AG04449 (cell line): ENCODE measurements at regions not wholly inside any gene's neighbourhood (a gene's known extent, or its start where the extent isn't known, plus 50 kb on each side); places are given as distances from the start of the nearest gene placed in this dataset.

Experiments
- CTCF ChIA-PET: fragments of 350-600 bp; formaldehyde crosslinking; extraction: SDS; loops from one replicate; lab custom pipeline; 2021; ENCODE audit warnings: antibody characterized with exemption; lab: Yijun Ruan, JAX
- POLR2A ChIA-PET: fragments of 400-600, 350-600 bp; formaldehyde crosslinking; extraction: SDS; loops from one replicate; lab custom pipeline; 2020; ENCODE audit warnings: antibody characterized with exemption, inconsistent platforms; lab: Yijun Ruan, JAX
- DNase-seq: peaks from one replicate; pipeline ENCODE4 v3.0.0-alpha.2; 2010; ENCODE audit warnings: low read depth, low spot score
- H3K4me3 ChIP-seq: 2 replicates; pipeline ENCODE4 v1.5.1; 2011; ENCODE audit warnings: low read depth, mild to moderate bottlenecking, control low read depth, low read length
- TF ChIP-seq, protein P1 (sequence below): IDR thresholded peaks from one replicate; pipeline ENCODE4 v1.5.1; 2011; ENCODE audit warnings: mild to moderate bottlenecking, moderate library complexity, low read length, control low read depth, inconsistent platforms; ENCODE audit not compliant: insufficient read depth; ENCODE audit errors: missing control alignments

DNA sequence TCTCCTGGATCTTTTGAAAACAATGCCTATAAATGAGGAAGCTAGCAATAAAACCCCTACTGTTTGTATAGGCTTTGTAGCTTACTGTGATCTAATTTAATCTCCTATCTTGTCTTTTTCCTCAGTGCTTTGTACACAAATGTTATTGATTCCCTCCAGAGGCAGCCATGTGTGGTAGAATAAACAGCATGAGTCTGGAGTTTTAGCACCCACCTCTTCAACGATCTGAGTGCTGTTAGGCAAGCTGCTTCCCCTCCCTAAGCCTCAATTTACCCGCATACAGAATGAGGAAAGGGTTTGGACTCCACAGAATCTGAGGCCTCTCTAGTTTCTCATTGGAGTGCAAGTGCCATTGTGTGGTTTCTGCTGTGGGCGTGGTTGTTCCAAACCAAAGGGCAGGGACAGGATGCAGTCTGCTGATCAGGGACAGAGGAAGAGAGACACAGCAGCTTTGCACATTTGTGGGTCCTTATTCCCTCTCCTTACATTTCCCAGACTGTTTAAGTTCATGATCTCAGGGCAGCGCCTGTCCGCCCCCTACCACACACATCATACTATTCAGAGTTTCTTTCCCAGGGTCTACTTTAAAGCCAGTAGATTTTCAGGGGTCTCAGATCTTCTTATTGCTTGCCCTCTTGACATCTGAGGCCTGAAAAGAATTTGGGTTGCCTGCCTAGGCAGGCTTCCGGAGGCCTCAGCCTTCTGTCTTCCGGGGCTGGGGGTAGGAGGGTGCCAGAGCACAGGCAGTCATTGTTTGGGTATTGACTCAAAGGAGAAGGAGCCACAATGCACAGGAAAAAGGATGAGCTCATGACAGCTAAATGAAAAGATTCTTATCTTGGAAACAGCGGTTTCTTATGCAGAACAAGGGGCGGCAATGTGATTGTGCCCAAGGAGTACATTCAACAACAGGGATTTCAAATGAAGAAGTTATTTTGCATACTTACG, 114.9 kb upstream of the TEX13D start:
- no peak for DNase-seq
- POLR2A ChIA-PET = no interaction called here
- H3K4me3 ChIP-seq = no peak overlapping the region
- CTCF ChIA-PET = no interaction called here
- TF ChIP-seq, protein P1, sequence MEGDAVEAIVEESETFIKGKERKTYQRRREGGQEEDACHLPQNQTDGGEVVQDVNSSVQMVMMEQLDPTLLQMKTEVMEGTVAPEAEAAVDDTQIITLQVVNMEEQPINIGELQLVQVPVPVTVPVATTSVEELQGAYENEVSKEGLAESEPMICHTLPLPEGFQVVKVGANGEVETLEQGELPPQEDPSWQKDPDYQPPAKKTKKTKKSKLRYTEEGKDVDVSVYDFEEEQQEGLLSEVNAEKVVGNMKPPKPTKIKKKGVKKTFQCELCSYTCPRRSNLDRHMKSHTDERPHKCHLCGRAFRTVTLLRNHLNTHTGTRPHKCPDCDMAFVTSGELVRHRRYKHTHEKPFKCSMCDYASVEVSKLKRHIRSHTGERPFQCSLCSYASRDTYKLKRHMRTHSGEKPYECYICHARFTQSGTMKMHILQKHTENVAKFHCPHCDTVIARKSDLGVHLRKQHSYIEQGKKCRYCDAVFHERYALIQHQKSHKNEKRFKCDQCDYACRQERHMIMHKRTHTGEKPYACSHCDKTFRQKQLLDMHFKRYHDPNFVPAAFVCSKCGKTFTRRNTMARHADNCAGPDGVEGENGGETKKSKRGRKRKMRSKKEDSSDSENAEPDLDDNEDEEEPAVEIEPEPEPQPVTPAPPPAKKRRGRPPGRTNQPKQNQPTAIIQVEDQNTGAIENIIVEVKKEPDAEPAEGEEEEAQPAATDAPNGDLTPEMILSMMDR = no peak

DNA sequence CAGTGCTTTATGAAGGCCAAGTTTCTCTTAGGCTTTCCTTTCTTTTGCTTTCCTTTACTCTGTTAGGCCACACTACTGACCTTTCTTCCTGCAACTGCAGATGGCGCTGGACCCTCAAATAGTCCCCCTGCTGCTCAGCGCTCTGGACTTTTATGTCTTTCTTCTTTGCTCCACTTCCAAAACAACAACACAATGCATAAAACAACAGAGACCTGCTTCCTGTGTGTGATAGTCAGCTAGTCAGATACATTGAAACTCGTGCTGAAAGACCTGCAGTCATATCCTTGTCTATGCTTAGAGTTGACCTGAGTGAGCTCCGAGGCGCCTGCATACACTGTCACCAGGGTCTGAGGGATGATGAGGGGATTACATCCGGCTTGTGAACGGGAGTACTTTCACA, 108.9 kb upstream of the TEX13D start:
- no peak overlapping the region for H3K4me3 ChIP-seq
- ChIA-PET POLR2A (no interaction called here), CTCF (no interaction called here)
- DNase-seq = no peak
- TF ChIP-seq, protein P1 = no peak

DNA sequence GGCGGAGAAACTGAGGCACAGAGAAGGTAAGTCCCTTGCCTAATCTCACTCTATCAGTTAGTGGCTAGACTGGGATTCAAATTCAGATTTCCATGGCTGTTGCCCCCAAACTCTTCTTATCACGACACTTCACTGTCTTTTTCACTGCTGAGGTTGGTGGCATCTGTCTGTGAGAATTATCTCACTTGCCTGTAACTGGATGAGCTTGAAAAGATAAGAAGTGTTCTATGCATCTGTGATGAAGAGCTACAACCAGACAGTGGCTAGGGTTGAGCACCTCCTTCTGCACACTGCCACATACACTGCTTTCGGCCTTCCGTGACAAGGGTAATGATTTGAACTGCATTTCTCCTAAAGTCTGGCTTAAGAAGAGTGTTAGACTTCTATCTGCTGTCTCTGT, 107.9 kb upstream of the TEX13D start:
- TF ChIP-seq, protein P1 = no peak
- no peak overlapping the region for H3K4me3 ChIP-seq
- POLR2A ChIA-PET = no interaction called here
- CTCF ChIA-PET = no interaction called here
- no peak for DNase-seq

- ChIA-PET CTCF (no interaction called here), POLR2A (no interaction called here)
- no peak overlapping the region for H3K4me3 ChIP-seq
- no peak for DNase-seq
- TF ChIP-seq, protein P1 = no peak
These were observed 106.3 kb upstream of the TEX13D start for GRCh38 chrX:124226129-124226528.

DNA sequence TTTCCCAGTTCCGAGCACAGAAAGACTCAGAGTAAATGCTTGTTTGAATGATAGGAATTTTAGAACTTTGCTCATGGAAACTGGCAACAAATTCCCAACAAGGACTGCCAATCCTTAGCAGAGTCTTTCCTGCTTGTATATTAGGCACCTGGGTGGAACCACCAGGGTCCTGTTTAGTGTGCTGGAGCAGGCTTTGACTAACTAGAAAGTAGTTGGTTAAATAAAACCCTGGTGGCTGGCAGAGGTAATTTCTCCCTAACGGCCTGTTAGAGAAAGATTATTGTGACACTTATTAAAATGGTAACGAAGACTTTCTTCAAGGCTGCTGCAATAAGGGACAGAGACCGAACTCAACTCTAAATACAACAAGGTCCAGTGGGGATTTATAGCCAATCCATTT, 103.6 kb upstream of the TEX13D start:
- ChIA-PET CTCF (no interaction called here), POLR2A (no interaction called here)
- DNase-seq = no peak
- no peak overlapping the region for H3K4me3 ChIP-seq
- TF ChIP-seq, protein P1 = no peak

- TF ChIP-seq, protein P1 = no peak
- ChIA-PET POLR2A (no interaction called here), CTCF (no interaction called here)
- no peak for DNase-seq
- no peak overlapping the region for H3K4me3 ChIP-seq
These were observed 103.1 kb upstream of the TEX13D start for GRCh38 chrX:124229374-124229773.
